ENCODE measurements at regions not wholly inside any gene's neighbourhood (a gene's known extent, or its start where the extent isn't known, plus 50 kb on each side); places are given as distances from the start of the nearest gene placed in this dataset.

DNA sequence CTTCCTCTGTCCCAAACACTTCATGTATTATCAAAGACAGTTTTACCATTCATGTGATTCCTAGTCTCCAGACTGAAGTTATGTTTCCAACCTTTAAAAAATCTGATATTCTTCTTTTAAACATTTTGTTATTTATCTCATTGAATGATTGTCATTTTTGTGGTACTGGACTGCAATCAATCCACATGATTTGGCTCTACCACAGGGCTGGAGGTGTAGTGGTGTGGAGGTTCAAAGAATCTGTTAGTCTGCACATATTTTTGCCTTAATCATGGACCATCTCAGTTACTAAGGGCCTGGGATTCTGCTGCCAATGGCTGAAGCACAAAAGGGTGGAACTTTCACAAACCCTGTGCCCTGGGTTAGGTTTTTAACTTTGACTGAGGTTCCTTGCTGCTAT, 164.1 kb upstream of the JAG1 start:
- TF ChIP-seq, protein P1, sequence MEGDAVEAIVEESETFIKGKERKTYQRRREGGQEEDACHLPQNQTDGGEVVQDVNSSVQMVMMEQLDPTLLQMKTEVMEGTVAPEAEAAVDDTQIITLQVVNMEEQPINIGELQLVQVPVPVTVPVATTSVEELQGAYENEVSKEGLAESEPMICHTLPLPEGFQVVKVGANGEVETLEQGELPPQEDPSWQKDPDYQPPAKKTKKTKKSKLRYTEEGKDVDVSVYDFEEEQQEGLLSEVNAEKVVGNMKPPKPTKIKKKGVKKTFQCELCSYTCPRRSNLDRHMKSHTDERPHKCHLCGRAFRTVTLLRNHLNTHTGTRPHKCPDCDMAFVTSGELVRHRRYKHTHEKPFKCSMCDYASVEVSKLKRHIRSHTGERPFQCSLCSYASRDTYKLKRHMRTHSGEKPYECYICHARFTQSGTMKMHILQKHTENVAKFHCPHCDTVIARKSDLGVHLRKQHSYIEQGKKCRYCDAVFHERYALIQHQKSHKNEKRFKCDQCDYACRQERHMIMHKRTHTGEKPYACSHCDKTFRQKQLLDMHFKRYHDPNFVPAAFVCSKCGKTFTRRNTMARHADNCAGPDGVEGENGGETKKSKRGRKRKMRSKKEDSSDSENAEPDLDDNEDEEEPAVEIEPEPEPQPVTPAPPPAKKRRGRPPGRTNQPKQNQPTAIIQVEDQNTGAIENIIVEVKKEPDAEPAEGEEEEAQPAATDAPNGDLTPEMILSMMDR (IDR thresholded peaks at IDR 0.05), result no peak
- TF ChIP-seq POLR2A (IDR thresholded peaks at IDR 0.05), result no peak

Measured in uterus (tissue), 2 donors.